ENCODE measurements at regions not wholly inside any gene's neighbourhood (a gene's known extent, or its start where the extent isn't known, plus 50 kb on each side); places are given as distances from the start of the nearest gene placed in this dataset.

DNA sequence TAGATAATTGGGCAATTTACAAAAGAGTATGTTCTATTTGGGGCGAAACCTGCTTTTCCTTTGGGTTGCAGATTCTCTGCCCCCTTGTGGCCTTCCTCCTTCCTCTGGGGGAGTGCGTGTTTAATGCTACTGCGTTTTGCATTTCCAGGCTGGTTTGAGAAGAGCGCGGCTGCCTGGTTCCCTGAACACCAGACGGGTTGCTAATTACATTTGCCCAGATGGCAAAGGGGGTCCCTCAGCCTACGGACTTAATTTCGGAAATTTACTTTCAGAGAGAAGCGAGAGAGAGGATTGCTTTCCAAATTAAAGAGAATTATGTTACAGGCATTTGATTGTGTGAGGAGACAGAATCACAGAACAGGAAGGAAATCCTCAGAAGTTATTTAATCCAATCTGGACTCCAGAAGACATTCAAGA lies 91.9 kb upstream of the JAZF1 start:
- TF ChIP-seq CTCF (IDR thresholded peaks at IDR 0.05): peak; percentile 47 to 70 (median 69)
- TF ChIP-seq POLR2A (IDR thresholded peaks at IDR 0.05): no peak

All from right lobe of liver (tissue), 4 donors.